Fibroblast of the conjunctiva (primary cell): ENCODE measurements at regions not wholly inside any gene's neighbourhood (a gene's known extent, or its start where the extent isn't known, plus 50 kb on each side); places are given as distances from the start of the nearest gene placed in this dataset.

Experiments used
- DNase-seq: peaks from one replicate; pipeline ENCODE4 v3.0.0-alpha.2; 2010; ENCODE audit warnings: low read depth

DNA sequence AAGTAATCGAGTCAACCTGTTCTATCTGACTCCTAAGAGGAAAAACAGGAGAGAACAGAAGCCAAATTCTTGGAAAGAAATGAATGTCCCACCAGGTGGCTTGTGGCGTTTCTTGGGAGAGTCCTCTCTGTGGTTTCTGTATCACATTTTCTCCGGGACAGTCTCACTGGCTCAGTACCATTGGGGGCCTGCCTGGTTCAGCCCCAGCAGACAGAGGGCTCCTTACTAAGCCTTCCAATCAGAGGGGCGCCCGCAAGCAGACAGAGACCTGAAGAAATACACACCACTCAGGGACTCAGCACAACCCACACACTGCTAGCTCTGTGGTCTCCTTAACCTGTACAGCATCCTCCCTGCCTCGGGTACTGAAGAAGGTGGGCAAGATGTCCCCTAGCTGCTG lies 302.1 kb downstream of the TLE3 start:
- DNase-seq, result no peak

DNA sequence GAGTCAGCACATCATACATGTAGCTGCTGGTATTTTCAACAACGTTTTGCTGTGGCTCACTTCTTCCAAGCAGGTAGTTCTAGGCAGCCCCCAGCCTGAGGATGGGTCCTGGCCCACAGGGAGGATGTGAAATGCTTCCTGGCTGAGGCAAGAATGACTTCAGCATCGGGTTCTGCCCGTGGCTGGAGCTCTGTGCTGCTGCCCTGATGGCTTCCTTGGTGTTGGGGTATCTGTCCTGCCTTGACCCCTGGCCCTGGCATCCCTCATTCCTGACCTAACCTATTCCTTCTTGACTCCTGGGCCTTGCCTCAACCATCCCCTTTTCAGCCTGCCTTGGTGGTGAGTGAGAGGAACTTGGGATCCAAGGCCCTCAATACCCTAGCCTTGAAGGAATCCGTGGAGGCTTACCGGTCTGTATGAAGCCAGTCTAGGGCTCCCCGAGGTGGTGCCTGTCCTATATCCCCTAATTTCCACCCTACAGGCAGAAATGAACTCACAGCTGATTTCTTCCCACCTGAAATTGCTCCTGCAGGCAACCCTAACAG lies 300.6 kb downstream of the TLE3 start:
- no peak for DNase-seq

DNA sequence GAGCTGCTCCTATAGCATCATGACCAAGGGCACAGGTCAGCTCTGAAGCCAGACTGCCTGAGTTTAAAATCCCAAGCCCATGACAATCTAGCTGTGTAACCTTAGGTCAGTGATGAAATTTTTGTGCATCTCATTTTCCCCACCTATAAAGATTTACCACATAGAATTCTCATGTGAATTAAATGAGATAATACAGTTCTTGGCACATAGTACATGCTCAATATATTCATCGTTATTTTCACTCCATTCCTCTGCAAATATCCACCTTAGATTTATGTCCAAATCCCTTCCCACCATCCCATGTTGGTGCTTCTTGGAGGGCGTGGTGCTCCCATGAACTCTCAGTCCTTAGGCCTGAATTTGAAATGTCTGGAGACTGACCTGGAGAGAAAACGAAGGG lies 300.1 kb downstream of the TLE3 start:
- no peak for DNase-seq

DNA sequence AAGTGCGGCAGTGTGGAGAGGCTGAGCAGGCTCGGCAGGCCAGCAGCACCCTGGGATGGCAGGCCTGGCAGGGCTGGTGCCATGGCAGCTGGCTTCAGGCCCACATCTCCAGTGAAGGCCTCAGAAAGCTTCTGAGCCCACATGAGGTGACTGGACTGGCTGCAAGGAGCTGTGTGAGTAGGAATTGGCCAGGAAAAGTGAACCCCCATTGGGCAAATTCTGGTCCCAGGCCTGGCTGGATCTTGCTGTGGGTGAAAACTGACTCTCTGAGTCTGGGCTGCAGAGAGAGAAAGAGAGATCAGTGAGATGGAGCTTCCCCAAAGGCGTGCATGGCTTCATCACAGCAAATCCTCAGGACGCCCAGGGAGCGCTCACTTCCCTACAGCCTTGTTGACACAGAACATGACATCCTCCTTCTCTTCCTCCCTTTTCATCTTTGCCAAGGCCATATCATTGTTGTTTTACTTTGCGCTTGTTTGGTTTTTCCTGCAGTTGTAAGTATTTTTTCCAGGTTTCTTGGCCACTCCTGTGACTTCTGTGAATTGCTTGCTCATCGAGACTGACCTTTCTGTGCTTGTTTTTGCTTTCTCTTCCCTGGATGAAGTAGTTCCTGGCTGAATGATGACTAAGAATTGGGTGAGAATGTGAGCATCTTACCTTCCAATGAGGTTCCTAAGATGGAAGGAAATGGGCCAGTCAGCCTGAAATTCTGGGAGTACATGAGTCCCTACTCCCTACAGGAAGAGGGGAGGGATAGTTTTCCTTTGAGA lies 299.1 kb downstream of the TLE3 start:
- DNase-seq, result no peak

DNA sequence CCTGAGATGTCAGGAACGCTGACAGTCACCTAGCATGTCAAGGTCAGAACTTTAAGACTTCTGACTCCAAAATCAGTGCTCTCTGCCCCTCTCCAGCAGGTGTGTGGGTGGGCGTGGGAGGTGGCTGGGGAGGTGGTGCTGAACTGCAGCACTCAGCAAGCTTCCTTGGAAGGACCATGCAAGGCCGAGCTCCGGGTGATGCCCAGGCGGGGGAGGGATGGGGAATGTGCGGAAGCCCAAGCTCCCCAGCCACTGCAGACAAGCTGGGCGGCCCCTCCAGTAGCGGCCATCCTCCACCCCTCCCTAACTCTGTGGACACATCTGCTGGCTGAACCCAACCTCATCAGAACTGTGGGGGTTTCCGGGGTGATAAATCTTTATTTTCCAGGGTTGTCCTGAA lies 296.6 kb downstream of the TLE3 start:
- DNase-seq, result no peak

DNA sequence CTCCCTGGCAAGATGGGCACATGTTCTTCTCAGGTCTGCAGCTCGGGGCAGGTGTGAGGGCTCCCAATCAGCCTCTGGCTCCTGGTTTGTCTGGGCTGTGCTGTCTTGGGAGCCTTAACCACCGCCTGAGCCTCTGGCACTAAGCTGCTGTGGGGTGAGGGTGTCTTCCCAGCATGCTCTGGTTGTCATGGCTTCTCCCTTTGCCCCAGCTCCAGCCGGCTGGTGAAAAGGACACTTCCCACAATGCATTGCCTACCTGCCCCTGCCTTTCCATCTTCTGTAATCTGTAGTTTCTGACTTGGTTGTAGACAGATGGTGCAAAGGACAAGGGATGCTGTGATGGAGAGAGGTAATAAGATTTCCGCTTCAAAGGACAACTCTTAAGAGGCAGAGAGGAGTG lies 295.3 kb downstream of the TLE3 start:
- DNase-seq, result no peak

DNA sequence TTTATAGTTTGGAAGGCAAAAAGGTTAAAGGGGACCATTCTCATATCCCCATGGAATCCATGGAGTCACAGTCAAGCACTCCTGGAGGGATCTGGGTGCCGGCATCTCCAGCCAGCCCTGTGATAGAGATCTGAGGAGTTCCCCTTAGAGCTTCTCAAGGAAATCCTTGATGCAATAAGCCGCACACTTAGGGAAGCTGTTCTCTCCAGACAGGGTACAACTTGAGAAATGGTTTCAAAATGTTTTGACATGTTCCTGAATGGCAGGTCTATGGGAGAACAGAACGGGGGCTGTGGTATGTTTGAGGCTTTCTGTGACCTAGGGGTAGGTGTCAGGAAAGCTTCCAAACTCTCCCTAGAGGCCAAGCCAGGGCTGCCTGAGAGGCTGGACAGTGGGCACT lies 292.9 kb downstream of the TLE3 start:
- DNase-seq, result no peak

DNA sequence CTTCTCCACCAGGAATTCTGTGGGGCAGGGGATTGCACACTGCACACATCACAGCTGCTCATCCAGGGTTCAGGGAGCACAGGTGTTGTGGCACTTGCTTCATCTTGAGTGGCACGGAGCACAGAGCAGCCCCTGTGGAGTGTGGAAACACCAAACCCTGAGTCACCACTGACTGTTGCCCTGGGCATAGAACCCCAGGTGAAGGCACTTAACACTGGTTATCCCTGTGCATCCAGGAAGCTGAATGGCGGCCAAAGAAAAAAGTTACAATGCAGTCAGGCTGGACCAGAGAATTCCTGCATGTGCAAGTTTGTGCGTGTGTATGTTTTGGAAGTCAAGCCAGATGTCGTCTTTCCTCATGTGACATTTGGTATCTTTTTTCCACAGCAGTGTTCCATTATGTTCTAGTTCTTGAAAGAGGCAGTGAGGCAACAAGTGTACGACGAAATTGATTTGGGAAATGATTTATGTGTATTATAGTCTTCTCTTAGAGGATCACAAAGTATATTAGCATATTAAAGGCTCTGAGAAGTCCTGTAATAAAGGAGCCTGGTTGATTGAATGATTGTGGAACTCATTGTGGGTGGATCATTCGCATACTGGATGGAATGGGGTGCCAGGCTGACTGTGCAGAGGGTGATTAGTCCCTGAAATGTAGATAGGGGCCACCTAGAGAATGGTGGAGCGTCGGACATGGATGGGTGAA lies 292.3 kb downstream of the TLE3 start:
- no peak for DNase-seq

DNA sequence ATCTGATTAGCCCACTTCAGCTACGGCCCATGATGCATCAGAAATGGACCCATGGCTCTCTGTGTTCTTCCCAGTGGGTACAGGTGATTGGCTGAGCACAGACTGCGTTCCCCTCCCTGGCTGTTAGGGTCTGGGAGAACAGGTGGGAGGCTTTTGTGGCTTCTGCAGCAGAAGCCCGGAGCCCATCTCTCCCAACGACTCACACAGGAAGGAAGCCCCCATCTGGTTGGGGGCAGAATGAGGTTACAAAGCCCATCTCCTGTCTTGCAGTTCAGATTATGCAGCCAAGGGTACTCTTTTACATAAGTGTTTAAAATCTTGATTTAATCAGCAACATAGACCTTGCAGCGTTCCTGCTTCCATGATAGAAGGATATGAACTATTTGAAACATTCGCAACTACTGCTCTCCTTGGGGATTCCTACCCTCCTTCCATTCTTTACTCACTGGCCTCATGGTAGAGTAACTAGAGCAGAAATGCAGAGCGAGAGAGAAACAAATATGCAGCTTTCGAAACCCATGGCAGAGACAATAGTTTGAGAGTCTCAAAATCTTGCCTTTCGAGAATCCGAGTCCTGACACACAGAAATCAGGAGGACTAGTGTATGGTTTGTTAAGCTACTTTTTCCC lies 291.3 kb downstream of the TLE3 start:
- no peak for DNase-seq

DNA sequence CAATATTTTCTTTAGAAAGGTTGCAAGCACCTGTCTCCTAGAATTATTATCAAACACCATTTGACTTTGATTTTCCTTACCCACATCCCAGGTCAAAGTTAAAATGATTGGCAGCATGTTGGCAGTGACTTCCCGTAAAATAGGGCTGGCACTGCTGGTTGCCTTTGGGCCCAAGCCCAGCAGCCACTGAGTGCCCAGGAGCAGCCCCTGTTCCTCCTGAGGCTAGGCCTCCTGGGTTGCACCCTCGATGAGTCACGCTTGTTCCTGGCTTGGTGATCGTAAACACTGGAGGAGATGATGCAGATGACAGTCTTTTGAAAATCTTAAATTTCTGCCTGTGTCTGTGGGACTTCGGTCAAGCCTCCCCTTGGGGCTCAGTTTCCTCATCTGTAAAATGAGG lies 290.0 kb downstream of the TLE3 start:
- DNase-seq, result no peak

DNA sequence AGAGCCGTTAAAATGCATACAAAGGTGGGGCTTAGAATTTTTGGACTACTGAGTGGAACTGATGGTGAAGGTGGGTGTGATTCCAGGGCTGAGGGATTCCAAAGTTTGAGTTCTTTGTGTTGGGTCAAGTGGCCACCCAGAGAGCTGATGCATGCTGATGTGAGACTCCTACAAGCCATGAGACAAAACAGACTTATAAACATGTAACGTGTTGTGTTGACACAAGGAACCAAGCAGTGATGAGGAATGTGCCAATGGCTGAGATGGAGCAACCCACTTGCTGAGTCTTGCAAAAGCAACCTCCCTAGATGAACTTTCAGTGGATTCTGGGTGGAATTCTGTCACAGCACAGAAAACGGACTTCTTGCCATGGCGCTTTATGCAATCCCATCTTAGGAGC lies 289.0 kb downstream of the TLE3 start:
- no peak for DNase-seq

DNA sequence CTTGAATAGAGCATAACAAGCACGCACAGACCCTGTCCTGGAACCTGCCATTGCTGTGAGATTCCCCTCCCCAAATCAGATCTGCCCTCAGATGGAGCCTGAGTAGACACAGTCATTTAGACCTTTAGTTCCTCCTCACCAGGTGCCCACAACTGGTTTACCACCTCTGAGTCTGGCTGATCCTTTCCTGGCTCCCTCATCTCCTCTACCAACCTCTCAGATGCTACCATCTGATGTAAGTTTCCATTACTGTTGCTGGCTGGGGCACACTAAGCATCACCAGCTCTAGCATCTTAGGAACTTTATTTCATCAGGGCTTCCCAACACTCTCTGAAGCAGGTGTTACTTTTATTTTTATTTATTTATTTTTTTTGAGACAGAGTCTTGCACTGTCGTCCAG lies 288.3 kb downstream of the TLE3 start:
- no peak for DNase-seq

DNA sequence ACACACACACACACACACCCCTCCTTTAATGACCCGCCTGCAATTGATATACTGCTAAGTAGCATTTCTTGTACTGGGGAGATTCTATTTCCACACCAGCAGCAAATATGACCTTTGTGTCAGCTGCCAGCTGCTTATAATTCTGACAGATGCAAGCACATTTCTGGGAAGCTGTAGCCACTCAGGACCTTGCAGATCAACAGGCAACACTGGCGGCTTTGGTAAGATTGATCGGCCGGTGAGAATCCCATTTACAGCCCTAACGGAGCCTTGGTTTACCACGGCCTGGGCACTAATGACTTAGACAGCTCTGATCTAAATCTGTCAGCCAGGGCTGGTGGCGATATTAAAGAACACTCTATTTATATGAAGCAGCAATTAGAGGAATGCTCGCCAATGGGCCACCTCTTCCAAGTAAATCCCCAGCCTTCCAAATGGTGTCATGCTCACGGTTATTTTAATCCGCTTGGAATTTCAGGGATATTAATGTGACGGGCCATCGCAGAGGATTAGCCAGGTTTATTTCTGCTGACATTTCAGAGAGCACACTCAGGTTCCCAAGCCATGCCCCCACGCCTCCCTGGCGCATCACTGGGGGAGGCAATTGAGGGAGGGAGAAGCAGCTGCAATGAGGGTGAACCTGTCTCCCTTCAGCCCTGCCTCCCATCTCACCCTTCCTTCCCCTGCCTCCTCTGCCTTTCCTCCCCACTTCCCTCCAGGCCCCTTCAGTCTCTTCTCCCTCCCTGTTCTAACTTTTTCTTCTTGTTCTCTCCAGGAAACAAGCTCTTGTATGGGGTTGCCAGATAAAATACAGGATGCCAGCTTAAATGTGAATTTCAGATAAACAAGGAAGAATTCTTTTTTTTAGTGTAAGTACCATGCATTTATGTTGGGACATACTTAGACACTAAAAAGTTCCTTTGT lies 287.0 kb downstream of the TLE3 start:
- DNase-seq, result no peak

DNA sequence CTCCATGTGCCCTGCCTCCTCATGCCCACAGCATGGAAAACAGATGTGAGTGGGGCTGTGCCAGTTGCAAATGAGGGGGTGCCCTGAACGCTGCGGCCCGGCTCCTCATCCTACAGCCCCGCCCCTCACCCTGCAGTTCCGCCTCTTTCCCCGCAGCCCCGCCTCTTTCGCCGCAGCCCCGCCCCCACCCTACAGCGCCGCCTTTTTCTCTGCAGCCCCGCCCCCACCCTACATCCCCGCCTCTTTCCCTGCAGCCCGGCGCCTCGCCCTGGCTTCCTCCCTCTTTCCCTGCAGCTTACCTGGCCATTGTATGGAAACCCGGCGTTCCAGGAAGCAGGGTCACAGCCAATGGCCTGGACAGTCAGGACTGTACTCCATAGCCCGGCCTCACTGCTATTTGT lies 284.9 kb downstream of the TLE3 start:
- no peak for DNase-seq

DNA sequence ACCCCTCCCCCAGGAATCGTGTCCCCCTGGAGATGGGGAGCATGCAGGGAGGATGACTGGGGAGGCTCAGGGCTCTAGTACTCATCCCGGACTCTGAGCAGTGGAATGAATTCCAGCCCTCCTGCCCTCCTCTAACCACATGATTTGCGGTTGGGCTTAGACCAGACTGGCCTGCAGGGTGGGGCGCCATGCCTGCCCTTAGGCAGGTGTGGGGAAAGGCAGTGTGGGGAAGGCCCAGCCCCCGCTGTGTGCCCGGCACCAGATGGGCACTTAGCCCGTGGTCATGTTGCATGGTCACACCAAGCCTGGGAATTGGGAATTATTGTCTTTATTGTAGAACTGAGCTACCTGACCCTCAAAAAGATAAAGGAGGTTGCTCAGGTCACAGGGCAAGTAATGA lies 283.8 kb downstream of the TLE3 start:
- DNase-seq, result no peak

DNA sequence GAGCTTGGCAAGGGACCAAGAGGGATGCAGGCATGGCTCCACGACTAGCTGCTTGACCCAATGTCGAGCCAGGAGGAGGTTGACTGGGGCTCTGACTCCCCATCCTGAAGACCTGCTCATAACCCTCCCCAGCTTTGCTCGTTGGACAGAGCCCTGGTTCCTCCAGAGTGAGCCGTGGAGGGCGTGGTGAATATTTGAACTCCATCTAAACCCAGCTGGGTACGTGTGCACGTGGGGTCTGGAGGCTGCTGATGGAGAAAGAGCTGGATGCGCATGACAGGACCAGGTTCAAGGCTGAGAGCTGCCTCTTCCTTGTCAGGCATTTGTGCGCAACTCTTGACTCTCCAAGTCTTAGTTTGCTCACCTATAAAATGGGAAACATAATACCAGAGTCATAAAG lies 282.8 kb downstream of the TLE3 start:
- DNase-seq, result no peak

DNA sequence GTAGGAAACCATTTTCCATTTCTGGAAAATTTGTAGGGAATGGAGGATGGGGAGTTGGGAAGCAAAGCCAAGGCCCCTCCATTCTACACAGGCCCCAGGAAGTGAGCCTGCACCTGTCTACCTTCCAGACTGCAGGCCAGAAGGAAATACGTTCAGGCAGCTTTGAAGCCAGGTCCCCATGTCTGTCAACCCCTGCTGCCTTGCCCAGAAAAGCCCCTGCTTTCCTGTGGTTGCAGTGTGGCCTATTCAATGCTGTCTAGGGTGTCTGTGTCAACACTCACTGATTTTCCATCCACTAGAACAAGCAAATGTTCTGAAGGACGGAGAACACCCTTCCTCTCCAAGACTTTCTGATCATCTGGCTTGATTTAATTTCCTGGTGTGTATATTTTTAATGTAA lies 281.9 kb downstream of the TLE3 start:
- no peak for DNase-seq

DNA sequence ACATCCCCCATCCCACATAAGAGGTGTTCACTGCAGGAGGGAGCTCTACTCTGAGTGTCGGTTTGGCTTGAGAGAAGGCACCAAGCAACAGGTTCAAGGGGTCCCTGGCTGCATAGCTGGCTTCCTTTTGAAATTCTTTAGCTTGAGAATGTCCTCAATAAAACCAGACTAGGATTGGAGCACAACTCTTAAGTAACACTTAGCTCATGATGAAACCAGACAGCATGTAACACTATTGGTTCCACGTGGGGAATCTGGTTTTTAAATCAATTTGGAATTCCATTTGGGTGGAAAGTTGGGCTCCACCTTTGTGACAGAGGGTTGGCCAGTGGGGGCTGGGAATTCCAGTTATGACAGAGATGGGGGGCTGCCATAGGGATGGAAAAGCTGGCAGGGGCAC lies 281.2 kb downstream of the TLE3 start:
- no peak for DNase-seq

DNA sequence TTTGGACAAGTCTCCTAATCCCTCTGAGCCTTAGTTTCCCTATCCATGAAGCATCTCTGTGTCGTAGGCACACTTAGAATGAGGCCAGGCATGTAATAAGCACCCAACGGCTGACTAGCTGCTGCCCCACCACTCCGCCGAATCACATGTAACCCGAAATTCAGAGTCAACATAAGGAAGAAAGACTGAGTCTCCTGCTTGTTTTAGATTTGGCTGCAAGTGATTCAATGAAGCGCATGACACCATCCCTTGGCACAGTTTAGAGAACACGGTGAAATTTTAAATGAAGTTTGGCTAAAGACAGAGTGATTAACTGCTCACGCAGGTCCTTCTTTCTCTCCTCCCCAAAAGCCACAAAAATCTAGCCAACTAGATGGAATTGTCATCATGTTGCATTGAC lies 279.2 kb downstream of the TLE3 start:
- DNase-seq, result no peak

DNA sequence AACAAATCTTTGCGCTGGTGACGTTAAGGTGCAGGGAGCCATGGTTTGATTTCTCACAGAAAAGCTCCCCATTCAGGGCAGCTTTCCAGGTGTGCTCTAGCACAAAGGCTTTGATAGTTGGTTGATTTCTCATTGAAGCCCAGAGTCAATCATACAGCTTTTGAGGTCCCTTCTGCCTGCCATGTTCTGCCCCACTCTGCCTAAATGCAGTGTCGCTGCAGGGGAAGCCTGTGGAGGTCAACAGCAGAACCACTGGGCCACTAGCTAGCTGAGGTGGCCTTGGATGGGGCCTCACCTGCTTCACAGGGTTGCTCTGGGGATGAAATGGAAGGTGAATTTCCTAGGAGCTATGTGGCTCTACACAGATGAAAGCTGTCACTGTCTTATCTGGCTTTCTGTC lies 278.3 kb downstream of the TLE3 start:
- no peak for DNase-seq

DNA sequence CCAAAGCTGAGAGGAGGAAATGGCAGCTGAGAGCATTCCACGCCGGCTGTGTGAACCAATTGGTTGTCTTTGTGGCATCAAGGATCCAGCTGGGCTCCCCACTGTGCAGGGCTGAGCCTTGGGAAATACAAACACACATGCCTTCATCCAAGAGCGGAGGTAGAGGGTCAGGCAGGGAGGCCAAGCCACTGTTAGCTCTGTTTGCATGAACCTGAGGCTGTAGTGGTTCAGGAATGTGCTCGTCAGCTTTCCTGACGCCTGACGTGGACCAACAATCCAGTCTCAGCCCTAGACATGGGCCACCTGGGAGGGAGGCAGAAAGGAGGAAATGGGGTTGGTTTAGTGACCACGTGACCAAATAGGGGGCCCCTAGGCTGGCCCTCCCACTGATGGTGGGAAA lies 276.9 kb downstream of the TLE3 start:
- DNase-seq, result no peak

DNA sequence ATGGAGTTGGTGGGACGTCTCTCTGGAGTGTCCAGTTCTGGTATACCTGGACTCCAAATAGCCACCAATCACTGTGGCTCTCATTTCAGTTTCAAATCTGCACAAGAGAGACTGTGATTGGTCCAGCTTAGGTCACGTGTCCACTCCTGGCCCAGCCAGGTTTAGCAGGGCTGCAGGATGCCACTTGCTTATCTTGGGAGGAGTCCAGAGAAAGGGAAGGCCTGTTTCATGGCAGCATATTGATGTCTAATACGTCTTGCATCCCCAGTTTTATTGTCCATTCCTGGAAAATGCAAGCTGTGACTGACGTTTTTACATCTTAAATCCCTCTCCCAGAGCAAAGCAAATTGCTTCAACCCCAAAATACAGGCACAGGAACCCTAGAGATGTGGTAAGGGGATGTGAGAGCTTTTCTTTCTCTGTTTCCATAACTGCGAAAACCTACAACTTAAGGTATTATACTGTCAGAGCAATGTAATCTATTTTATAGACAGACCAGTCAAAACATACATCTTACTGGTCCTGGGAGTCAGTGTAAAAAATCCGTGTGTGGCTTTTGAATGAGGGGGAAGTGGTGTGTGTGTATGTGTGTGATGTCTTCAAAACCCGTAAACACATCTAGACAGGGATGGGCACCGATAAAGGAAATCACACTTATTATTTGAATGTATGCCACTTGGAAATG lies 274.4 kb downstream of the TLE3 start:
- no peak for DNase-seq
